GM23338 (cell line): ENCODE measurements at regions not wholly inside any gene's neighbourhood (a gene's known extent, or its start where the extent isn't known, plus 50 kb on each side); places are given as distances from the start of the nearest gene placed in this dataset.

ENCODE experiments used
- ATAC-seq: fragments of 200-7000 bp; cut with Tn5 transposase; 3 replicates; pipeline ENCODE4 v1.9.1; 2020
- DNase-seq: peaks from one replicate; pipeline ENCODE4 v3.0.0-alpha.2; 2015; ENCODE audit warnings: low spot score
- H2AFZ ChIP-seq: fragments of 200-600 bp; sonication (generic); 2 replicates; pipeline ENCODE4 v1.8.0; 2016; ENCODE audit warnings: antibody characterized with exemption, mild to moderate bottlenecking, moderate library complexity
- H3F3A ChIP-seq: fragments of 200-600 bp; sonication (generic); replicated peaks from 2 replicates; pipeline ENCODE4 v1.8.0; 2017; ENCODE audit warnings: antibody characterized with exemption, mixed run types, low read depth
- H3K27ac ChIP-seq: fragments of 200-600 bp; sonication (generic); 2 replicates; pipeline ENCODE4 v1.6.1; 2016; ENCODE audit warnings: low read depth
- H3K27me3 ChIP-seq: fragments of 200-600 bp; sonication (generic); 2 replicates; pipeline ENCODE4 v1.8.0; 2016; ENCODE audit warnings: mild to moderate bottlenecking, mixed run types, moderate library complexity; ENCODE audit not compliant: insufficient read depth
- H3K36me3 ChIP-seq: fragments of 200-600 bp; sonication (generic); 2 replicates; pipeline ENCODE4 v1.8.0; 2016; ENCODE audit warnings: mild to moderate bottlenecking; ENCODE audit not compliant: insufficient read depth
- H3K4me1 ChIP-seq: fragments of 200-600 bp; sonication (generic); 2 replicates; pipeline ENCODE4 v1.8.0; 2016; ENCODE audit warnings: mild to moderate bottlenecking, moderate library complexity; ENCODE audit not compliant: insufficient read depth
- H3K4me2 ChIP-seq: fragments of 200-600 bp; sonication (generic); 2 replicates; pipeline ENCODE4 v1.7.1; 2017; ENCODE audit warnings: mixed run types
- H3K4me3 ChIP-seq: fragments of 200-600 bp; sonication (generic); 2 replicates; pipeline ENCODE4 v1.6.1; 2016; ENCODE audit warnings: mixed run types
- H3K79me2 ChIP-seq: fragments of 200-600 bp; sonication (generic); replicated peaks from 2 replicates; pipeline ENCODE4 v1.8.0; 2017; ENCODE audit warnings: mild to moderate bottlenecking; ENCODE audit not compliant: insufficient read depth
- H3K9me2 ChIP-seq: fragments of 200-600 bp; sonication (generic); 2 replicates; pipeline ENCODE4 v1.8.0; 2017; ENCODE audit not compliant: insufficient read depth
- H4K20me1 ChIP-seq: fragments of 200-600 bp; sonication (generic); replicated peaks from 2 replicates; pipeline ENCODE4 v1.8.0; 2017; ENCODE audit warnings: mild to moderate bottlenecking; ENCODE audit not compliant: insufficient read depth
- H3K27ac Mint-ChIP-seq: 2 replicates; pipeline ENCODE4 v1.8.0; 2020; ENCODE audit warnings: inconsistent platforms, mild to moderate bottlenecking, moderate library complexity, mixed read lengths
- H3K27me3 Mint-ChIP-seq: 3 replicates; pipeline ENCODE4 v1.8.0; 2022; ENCODE audit warnings: low read depth, mild to moderate bottlenecking, moderate library complexity, mixed read lengths, inconsistent platforms; ENCODE audit not compliant: insufficient read depth, poor library complexity
- H3K36me3 Mint-ChIP-seq: 3 replicates; pipeline ENCODE4 v1.8.0; 2021; ENCODE audit warnings: low read depth, mild to moderate bottlenecking, inconsistent platforms, moderate library complexity, mixed read lengths
- H3K4me1 Mint-ChIP-seq: 3 replicates; pipeline ENCODE4 v1.8.0; 2020; ENCODE audit warnings: mild to moderate bottlenecking, inconsistent platforms, mixed read lengths
- H3K4me3 Mint-ChIP-seq: 3 replicates; pipeline ENCODE4 v1.8.0; 2021; ENCODE audit warnings: moderate library complexity, mild to moderate bottlenecking, inconsistent platforms, mixed read lengths
- H3K9me3 Mint-ChIP-seq: 3 replicates; pipeline ENCODE4 v1.8.0; 2020; ENCODE audit warnings: moderate library complexity, mild to moderate bottlenecking, inconsistent platforms, mixed read lengths
- CREB1 ChIP-seq: fragments of 250-450 bp; sonication (Bioruptor Pico); IDR thresholded peaks from 2 replicates; pipeline ENCODE4 v1.5.0; 2020; ENCODE audit warnings: low read depth, mild to moderate bottlenecking, moderate library complexity
- CTCF ChIP-seq, 2 experiments: fragments of 200-600 bp in 1 of 2; sonication (generic) in 1 of 2; conservative IDR thresholded peaks; 2 replicates each; pipeline versions ENCODE4 v1.5.1 to v1.6.1; 2016 to 2017; ENCODE audit warnings: antibody characterized with exemption in 2 of 2, low read depth in 2 of 2, mild to moderate bottlenecking in 2 of 2, moderate library complexity in 1 of 2
- EZH2 ChIP-seq: fragments of 200-600 bp; sonication (generic); IDR thresholded peaks from one replicate; pipeline ENCODE4 v1.8.0; 2017; ENCODE audit warnings: antibody characterized with exemption, mild to moderate bottlenecking, low read depth; ENCODE audit not compliant: unreplicated experiment
- EZH2phosphoT487 ChIP-seq: fragments of 200-600 bp; sonication (generic); IDR thresholded peaks from one replicate; pipeline ENCODE4 v1.8.1; 2018; ENCODE audit warnings: antibody characterized with exemption; ENCODE audit not compliant: unreplicated experiment
- POLR2AphosphoS5 ChIP-seq: IDR thresholded peaks from 2 replicates; pipeline ENCODE4 v1.6.1; 2016; ENCODE audit warnings: antibody characterized with exemption, low read depth
- REST ChIP-seq: IDR thresholded peaks from one replicate; pipeline ENCODE4 v1.6.1; 2018; ENCODE audit warnings: antibody characterized with exemption; ENCODE audit not compliant: unreplicated experiment
- STAT1 ChIP-seq: IDR thresholded peaks from one replicate; pipeline ENCODE4 v1.6.1; 2016; ENCODE audit warnings: antibody characterized with exemption; ENCODE audit not compliant: unreplicated experiment
- ZNF114 ChIP-seq: fragments of 250-450 bp; sonication (Bioruptor Pico); IDR thresholded peaks from 2 replicates; pipeline ENCODE4 v1.5.0; 2020; ENCODE audit warnings: mild to moderate bottlenecking, moderate library complexity
- ZNF331 ChIP-seq: fragments of 250-450 bp; sonication (Bioruptor Pico); IDR thresholded peaks from 2 replicates; pipeline ENCODE4 v1.5.0; 2020; ENCODE audit warnings: low read depth, mild to moderate bottlenecking, moderate library complexity
- TF ChIP-seq, protein P1 (sequence below): IDR thresholded peaks from 2 replicates; pipeline ENCODE4 v1.6.1; 2016; ENCODE audit warnings: antibody characterized with exemption

GRCh38 chr10:33783078-33783477 is 448.6 kb upstream of the NRP1 start:
- ATAC-seq (no peak), DNase-seq (no peak)
- H3K27ac Mint-ChIP-seq = no peak overlapping the region
- peaks cover 20% of the 10 kb centered on the region for H3K9me2 ChIP-seq
- no peaks in the 10 kb centered on the region for H3K36me3 ChIP-seq
- H3F3A ChIP-seq = no peaks in the 10 kb centered on the region
- TF ChIP-seq REST (no peak), EZH2phosphoT487 (no peak), CTCF (conservative IDR thresholded peaks at IDR 0.05; ENCODE audit: low read depth in 2 of 2) (no peak), STAT1 (no peak), ZNF114 (no peak), POLR2AphosphoS5 (no peak), CREB1 (no peak), ZNF331 (CRISPR knock-in tag) (no peak)
- peaks cover 5% of the 10 kb centered on the region; the same call in 2 of the 3 replicates for H3K9me3 Mint-ChIP-seq
- H3K4me2 ChIP-seq = no peak overlapping the region
- no peak overlapping the region for H2AFZ ChIP-seq
- no peaks in the 10 kb centered on the region for H3K4me1 Mint-ChIP-seq
- no peaks in the 10 kb centered on the region for H3K36me3 Mint-ChIP-seq
- H4K20me1 ChIP-seq = no peaks in the 10 kb centered on the region
- H3K4me3 ChIP-seq = no peak overlapping the region
- H3K27me3 Mint-ChIP-seq = no peaks in the 10 kb centered on the region
- no peaks in the 10 kb centered on the region for H3K27me3 ChIP-seq
- H3K4me3 Mint-ChIP-seq = no peak overlapping the region
- H3K27ac ChIP-seq = no peak overlapping the region
- H3K4me1 ChIP-seq = no peaks in the 10 kb centered on the region
- no peaks in the 10 kb centered on the region for H3K79me2 ChIP-seq

DNA sequence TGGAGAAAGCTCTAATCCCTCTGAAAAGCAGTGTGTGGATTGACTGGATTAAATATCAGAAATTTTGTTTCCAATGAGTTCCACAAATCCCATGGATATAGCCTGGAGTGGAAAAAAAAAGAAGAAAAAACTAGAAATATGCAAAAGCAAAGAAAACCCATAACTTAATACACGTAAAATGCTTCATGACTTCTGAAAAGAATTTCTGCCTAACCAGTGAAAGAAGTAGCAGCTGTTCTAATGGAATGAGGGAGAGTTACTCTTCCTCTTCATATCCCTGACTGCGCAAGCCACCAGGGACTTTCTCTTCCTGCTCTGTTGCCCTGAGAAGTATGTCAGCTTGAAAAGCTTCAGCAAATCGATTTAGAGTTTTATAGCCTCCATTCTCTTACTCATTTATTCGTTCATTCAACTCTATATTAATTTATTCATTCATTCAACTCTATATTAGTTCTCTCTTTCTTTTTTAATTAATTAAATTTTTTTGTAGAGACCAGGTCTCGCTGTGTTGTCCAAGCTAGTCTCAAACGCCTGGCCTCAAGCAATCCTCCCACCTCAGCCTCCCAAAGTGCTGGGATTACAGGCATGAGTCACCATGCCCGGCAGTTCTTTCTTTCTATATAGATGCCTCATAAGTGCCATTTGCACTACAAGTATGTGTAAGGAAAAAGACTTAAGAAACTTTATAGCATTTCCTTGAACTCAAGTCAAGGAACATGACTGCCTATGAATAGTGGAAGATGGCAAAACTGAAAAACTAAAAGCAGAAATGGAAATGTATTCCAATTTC is 447.3 kb upstream of the NRP1 start:
- Histone ChIP-seq H3K27ac (no peak overlapping the region), H3K4me1 (no peaks in the 10 kb centered on the region), H3K4me2 (no peak overlapping the region), H3K79me2 (no peaks in the 10 kb centered on the region), H3K27me3 (no peaks in the 10 kb centered on the region), H3K36me3 (no peaks in the 10 kb centered on the region), H3K9me2 (peaks cover 23% of the 10 kb centered on the region), H3K4me3 (no peak overlapping the region), H2AFZ (no peak overlapping the region), H4K20me1 (no peaks in the 10 kb centered on the region), H3F3A (no peaks in the 10 kb centered on the region)
- Mint-ChIP-seq H3K36me3 (no peaks in the 10 kb centered on the region), H3K9me3 (peaks cover 5% of the 10 kb centered on the region; the same call in 2 of the 3 replicates), H3K4me3 (no peak overlapping the region), H3K27me3 (no peaks in the 10 kb centered on the region), H3K4me1 (no peaks in the 10 kb centered on the region), H3K27ac (no peak overlapping the region)
- DNase-seq (no peak), ATAC-seq (no peak)
- TF ChIP-seq REST (no peak), EZH2 (no peak), CREB1 (no peak), ZNF114 (no peak), ZNF331 (CRISPR knock-in tag) (no peak)
- TF ChIP-seq, protein P1, sequence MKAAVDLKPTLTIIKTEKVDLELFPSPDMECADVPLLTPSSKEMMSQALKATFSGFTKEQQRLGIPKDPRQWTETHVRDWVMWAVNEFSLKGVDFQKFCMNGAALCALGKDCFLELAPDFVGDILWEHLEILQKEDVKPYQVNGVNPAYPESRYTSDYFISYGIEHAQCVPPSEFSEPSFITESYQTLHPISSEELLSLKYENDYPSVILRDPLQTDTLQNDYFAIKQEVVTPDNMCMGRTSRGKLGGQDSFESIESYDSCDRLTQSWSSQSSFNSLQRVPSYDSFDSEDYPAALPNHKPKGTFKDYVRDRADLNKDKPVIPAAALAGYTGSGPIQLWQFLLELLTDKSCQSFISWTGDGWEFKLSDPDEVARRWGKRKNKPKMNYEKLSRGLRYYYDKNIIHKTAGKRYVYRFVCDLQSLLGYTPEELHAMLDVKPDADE = no peak
